ENCODE measurements at regions not wholly inside any gene's neighbourhood (a gene's known extent, or its start where the extent isn't known, plus 50 kb on each side); places are given as distances from the start of the nearest gene placed in this dataset.

DNA sequence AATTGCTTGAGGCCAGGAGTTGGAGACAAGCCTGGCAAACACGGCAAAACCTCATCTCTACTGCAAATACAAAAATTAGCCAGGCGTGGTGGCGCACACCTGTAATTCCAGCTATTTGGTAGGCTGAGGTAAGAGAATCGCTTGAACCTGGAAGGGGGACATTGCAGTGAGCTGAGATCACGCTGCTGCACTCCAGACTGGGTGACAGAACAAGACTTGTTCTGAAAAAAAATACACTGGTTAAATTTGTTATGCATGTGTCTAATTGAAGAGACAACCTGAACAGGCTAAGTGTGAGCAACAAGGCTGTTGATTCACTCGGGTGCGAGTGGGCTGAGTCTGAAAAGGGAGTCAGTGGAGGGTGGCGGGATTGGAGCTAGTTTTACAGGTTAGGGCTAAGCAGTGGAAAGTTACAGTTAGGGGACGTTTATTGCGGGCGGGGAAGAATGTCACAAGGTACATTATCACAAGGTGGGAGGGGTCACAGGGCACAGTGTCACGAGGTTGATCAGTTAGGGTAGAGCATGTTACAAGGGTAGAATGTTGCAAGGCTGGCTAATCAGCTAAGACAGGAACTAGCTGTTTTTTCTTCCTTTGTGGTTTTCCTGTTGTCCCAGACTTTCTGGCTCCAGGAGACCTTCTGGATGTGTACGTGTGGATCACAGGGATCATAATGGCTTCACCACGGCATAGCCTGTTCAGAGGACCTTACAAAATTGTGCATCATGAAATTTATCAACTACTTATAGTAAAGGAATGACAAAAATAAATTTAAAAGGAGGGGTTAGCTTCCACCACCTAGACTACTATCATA is 115.8 kb downstream of the NAA11 start (continued):
- TF ChIP-seq NKRF (IDR thresholded peaks at IDR 0.05; ENCODE audit: borderline replicate concordance), result no peak
- peak in 1 of 2 experiments; percentile 70; a peak in 1 of 4 replicates for TF ChIP-seq ZNF318 (IDR thresholded peaks at IDR 0.05; ENCODE audit: borderline replicate concordance in 1 of 2, low read depth in 1 of 2)
- no peak for TF ChIP-seq MCM2 (IDR thresholded peaks at IDR 0.05; ENCODE audit: low read depth)
- peak; percentile 87 for TF ChIP-seq MYBL2 (IDR thresholded peaks at IDR 0.05; ENCODE audit: low read depth)
- TF ChIP-seq MYBL2 (CRISPR knock-in tag; IDR thresholded peaks at IDR 0.05; ENCODE audit: borderline replicate concordance), result no peak
- TF ChIP-seq CBX8 (IDR thresholded peaks at IDR 0.05; ENCODE audit: borderline replicate concordance, extremely low read depth, low read depth, low read length, poor library complexity, severe bottlenecking), result no peak
- TF ChIP-seq RB1 (IDR thresholded peaks at IDR 0.05; ENCODE audit: low read depth), result no peak
- TF ChIP-seq NFE2L1 (tag; IDR thresholded peaks at IDR 0.05; ENCODE audit: borderline replicate concordance, low read depth), result no peak
- peak; percentile 58; the same call in 1 of the 2 replicates for TF ChIP-seq MEF2D (tag; conservative IDR thresholded peaks at IDR 0.05; ENCODE audit: low read depth)
- no peak for TF ChIP-seq ZNF764 (CRISPR knock-in tag; IDR thresholded peaks at IDR 0.05; ENCODE audit: low read depth)
- no peak for TF ChIP-seq PPARD (CRISPR knock-in tag; IDR thresholded peaks at IDR 0.05)
- peak; percentile 60; the same call in 1 of the 2 replicates for TF ChIP-seq MYNN (IDR thresholded peaks at IDR 0.05)
- TF ChIP-seq MYNN (CRISPR knock-in tag; IDR thresholded peaks at IDR 0.05), result no peak
- TF ChIP-seq TAF15 (IDR thresholded peaks at IDR 0.05; ENCODE audit: low read depth, low read length), result no peak
- TF ChIP-seq STAG1 (CRISPR knock-in tag; IDR thresholded peaks at IDR 0.05; ENCODE audit: borderline replicate concordance), result no peak
- peak in 1 of 2 experiments; percentile 37; a peak in 2 of 4 replicates for TF ChIP-seq NRF1 (conservative IDR thresholded peaks at IDR 0.05 in 1 of 2, IDR thresholded peaks at IDR 0.05 in 1 of 2)
- TF ChIP-seq RBM14 (IDR thresholded peaks at IDR 0.05; ENCODE audit: borderline replicate concordance, insufficient read depth, low read depth, low read length), result no peak
- no peak for TF ChIP-seq ZNF436 (CRISPR knock-in tag; IDR thresholded peaks at IDR 0.05)

Measured in K562 (cell line).